ENCODE measurements at regions not wholly inside any gene's neighbourhood (a gene's known extent, or its start where the extent isn't known, plus 50 kb on each side); places are given as distances from the start of the nearest gene placed in this dataset.
"Not testable (repeated sequence)": the region's sequence is repeated elsewhere in the genome, so short reads cannot be mapped to it uniquely, and the experiment has no call there.

DNA sequence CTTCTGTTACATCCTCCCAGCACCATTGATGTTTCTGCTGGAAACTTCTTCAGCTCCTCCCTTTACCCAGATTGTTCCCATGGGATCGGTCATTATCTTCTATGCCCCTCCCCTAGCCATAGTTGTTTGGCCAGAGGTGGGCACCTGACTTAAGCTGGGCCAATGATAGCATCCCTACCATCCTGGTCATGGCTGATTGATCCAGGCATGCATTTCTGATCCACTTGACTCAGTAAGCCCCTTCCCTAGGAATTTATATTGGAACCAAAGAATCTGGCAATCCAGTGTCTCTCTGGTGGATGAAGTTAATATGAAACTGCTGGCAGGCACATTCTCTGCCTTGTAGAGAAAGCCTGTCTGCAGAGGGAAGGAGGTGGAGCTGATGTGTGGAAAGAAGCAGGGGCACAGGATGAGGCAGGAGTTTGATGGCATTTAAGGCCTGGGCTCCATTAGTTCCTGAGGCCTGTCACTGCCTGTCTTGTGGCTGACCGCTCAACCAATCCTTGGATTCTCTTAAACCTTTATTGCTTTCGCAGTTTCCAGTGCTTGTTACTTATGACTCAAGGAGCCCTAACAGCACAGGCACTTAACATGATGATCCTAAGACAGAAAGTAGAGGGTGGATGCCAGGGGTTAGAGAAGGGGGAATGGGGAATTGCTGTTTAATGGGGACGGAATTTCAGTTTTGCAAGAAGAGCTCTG, 152.4 kb downstream of the ABCC12 start:
- no peak for DNase-seq (ENCODE audit: low read depth in 2 of 2)

DNA sequence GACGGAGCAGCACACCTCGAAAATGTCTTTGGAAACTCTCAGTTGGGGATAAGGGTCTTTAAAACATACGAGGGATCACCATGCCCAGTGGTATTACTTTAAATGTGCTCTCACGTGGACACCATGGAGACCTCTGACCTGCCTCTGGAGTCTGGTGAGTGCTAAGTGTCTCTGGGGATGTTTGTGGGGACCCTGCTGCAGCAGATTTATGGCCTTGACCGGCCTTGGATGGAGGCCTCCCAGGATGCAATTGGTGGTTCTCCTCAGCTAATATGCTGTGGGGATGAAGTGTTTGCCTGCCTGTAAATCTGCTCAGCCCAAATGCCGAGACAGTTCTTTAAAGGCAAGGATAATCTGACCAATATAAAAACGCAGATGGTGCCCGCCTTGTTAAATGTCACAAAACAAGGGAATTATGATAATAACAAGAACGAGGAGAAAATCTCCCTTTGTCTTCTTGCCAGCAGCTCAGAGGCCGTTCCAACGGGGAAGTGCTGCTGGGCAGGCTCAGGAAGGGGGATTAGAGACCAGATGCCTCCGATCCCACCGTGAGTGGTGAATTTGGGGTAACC, 154.4 kb downstream of the ABCC12 start:
- no peak for DNase-seq (ENCODE audit: low read depth in 2 of 2)

DNA sequence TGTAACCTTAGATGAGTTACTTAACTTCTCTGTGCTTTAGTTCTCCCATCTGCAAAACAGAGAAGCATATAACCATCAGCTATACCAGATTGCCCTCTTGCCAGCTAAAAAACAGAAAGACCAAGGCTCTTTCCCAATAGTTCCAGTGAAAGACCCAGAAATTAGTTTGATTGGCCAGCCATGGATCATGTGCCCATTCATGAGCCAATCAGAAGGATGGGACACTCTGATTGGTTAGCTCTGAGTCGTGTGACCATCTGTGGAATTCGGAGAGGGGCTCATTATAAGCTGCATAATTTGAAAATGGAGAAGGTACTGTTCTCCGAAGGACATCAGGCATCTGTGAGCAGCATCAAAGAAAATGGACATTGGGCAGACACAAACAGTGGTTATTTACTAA, 155.2 kb downstream of the ABCC12 start:
- DNase-seq (ENCODE audit: low read depth in 2 of 2), result no peak

DNA sequence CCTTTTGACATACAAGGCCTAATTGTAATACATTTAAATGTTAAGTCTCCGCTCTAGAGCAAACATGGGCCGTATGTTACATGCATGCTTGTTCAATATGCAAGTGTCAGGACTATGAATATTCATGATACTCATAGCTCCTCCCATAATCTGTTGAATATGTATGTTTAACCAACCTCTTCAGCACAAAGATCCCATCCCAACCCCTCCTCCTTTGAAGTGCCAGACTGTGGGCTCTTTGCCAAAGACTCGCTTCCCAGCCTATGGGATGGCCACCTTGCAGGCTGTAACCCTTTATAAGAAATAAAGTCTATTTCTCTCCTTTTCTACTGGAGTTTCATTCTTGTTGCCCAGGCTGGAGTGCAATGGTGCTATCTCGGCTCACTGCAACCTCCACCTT, 156.2 kb downstream of the ABCC12 start:
- DNase-seq (ENCODE audit: low read depth in 2 of 2), result no peak

DNA sequence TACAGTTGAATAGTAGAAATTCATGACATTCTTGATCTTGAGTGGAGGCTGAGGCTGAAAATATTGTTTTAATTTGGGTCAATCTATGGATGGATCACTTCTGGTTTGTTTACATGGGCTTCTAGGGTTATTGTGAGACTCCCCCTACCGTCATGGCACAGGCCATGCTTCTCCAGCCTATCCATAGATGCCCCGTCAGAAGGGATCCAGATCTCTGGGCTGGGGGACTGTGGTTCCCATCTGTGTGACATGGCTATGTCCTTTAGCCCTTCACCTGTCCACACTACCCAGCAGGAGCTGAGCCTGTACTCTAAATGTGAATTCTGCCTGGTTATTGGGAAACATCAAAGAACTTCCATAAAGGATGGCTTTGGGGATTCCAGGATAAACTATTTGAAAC, 160.4 kb downstream of the ABCC12 start:
- no peak for DNase-seq (ENCODE audit: low read depth in 2 of 2)

DNA sequence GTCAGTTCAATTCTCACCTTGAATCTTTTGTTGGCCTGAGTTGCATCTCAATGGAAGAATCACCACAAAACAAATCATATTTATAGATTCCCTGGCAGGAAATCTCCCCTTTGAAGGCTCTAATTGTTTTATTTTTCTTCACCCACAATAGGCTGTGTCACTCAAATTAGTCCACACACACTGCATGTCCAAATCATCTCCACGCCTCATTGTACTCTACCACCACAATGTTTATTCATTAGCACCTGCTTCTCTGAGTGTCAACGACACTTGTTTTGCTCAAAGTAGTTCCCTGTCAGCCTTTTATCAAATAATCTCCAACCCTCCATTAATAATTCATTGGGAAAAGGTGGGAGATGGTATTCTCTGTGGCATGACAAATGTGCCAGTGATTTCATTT, 164.3 kb downstream of the ABCC12 start:
- DNase-seq (ENCODE audit: low read depth in 2 of 2), result no peak

DNA sequence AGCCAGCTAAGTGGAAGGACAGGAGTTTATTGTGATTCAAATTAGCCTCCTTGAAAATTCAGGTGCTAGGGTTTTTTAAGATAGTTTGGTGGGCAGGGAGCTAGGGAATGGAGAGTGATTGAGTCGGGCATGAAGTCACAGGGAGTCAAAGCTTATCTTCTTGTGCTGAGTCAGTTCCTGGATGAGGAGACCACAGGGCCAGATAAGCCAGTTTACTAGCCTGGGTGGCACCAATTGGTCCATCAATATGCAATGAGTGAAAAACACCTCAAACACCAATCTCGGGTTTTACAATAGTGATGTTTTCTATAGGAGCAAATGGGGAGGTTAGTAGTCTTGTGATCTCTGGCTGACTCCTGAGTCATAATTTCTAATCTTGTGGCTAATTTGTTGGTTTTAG, 165.1 kb downstream of the ABCC12 start:
- no peak for DNase-seq (ENCODE audit: low read depth in 2 of 2)

DNA sequence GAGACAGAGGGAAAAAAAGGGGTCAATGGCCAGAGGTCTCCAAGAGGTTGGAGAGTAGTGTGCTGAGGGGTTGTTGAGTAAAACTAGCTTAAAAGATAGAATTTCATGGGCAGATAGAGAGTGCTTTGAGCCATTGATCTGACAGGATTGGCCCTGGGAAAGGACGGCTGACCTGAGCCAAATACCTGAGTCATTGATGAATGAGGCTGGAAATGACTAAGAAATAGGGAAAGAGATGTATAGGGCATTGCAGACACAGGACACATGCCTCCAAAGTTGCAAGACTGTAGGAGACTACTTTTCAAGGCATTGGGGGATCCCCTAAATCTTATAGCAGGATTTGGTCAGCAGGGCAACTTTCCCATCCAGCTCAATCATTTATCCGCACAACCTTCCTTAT, 168.7 kb downstream of the ABCC12 start:
- DNase-seq (ENCODE audit: low read depth in 2 of 2), result no peak

DNA sequence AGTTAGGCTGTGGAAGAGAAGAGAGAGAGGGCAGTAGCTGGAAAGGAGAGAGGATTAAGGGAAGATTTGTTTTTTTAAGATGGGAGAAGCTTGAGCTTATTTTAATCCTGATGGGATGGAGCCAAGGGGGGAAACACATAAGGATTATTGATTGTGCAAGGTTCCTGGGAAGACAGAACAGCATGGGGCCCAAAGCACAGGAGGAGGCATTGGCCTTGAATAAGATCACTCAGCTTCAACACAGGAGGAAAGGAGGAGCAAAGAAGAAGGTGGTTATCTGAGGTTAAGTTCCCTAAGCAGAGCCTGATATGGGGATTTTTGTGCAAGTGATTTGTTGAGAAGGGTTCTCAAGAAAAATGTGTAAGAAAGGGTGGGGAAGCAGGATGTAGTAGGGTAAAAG, 169.8 kb downstream of the ABCC12 start:
- no peak for DNase-seq (ENCODE audit: low read depth in 2 of 2)

DNA sequence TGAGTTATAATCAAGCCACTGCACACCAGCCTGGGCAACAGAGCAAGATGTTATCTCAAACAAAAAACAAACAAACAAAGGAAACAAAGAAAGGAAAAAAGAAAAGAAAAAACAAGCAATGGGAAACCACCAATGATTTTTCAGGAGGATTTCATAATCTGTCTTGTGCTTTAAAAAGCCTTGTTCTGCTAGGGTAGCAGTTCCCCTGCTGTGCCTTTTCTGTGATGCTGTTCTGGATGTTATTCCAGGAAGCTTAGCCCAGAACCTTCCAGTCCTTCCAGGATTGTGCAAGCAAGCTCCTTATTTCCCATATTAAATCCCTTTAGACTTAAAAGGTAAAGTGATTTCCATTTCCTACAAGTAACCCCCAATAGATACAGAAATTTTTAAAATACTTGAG, 171.1 kb downstream of the ABCC12 start:
- DNase-seq (ENCODE audit: low read depth in 2 of 2), result no peak

DNA sequence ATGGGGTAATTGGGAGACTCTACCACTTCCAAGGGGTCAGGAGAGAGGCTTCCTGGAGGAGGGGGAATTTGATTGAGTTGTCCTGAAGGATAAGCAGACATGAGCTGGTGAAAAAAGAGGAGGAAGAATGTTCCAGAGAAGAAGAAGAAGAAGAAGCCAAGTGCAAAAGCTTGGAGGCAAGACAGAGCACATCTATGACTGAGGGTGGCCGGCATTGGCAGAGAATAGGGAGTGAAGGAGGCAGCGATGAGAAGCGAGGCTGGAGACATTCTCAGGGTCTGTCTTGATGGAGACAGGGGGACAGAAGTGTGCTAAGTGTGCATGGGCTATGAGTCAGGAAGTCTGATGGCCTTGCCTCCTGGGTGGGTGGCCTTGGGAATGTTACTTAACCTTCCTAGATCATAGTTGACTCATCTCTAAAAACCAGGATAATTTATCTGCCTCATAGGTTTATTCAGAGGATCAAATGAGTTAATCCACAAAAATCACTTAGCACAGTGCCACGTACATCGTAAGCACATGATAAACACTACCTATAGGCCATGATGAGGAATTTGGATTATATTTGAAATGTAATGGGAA, 171.7 kb downstream of the ABCC12 start:
- no peak for DNase-seq (ENCODE audit: low read depth in 2 of 2)

DNA sequence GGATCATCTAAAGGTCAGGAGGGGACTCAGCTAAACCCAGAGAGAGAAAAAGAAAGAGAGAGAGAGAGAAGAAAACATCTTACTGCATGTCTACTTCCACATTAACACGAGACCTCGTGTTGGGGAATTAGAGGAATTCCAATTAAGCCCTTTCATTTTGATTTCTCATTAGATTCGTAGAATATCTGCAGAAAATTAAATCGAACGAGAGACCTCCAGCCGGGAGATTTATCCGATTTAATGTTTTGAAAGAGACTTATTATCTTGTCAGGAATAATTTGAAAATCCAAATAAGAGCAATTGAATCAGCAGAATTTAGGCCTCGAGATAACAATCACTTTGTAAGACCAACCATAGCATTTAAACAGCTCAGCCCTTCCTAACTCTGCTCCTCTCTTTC, 175.6 kb downstream of the ABCC12 start:
- no peak for DNase-seq (ENCODE audit: low read depth in 2 of 2)

DNA sequence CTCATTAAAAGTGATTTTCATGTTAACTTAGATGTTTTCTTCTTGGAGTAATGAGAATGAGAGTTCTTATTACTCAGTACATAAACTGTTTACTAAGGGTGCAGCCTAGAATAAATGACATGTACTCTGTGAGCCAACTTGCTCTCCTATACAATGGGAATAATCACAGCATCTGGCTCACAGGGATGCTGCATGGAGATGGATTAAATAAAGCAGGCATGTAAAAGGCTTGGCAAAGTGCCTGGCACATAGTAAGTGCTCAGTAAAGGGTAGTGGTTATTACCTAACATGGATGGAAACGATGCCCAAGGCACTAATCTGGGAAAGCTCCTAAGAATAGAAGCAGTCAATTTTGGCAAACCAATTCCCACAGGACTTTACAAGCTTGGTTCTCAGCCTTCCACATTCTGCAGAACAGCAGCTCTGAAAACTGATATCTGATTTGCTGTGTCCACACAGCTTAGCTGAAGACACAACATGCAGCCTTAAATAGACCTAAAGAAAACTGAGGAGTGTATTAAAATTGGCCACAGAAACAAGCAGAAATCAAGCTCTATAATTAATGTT, 176.1 kb downstream of the ABCC12 start:
- no peak for DNase-seq (ENCODE audit: low read depth in 2 of 2)

DNA sequence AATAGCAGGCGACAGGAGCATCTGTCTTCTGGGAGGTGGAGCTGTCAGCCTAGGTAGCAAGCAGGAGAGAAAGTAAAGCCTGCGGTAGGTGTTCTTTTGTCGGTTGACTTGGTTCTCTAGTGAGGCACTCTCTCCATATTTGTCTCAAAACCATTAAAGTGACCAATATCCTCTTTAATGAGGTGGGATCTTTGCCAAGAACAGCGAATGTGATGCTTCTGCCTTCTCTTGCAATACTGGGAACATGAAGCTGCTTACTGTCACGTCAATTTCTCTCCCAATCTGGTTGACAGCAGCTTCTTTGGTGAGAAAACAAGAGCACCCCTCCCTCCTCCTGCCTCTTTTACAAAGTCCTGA, 176.7 kb downstream of the ABCC12 start:
- DNase-seq (ENCODE audit: low read depth in 2 of 2), result no peak

DNA sequence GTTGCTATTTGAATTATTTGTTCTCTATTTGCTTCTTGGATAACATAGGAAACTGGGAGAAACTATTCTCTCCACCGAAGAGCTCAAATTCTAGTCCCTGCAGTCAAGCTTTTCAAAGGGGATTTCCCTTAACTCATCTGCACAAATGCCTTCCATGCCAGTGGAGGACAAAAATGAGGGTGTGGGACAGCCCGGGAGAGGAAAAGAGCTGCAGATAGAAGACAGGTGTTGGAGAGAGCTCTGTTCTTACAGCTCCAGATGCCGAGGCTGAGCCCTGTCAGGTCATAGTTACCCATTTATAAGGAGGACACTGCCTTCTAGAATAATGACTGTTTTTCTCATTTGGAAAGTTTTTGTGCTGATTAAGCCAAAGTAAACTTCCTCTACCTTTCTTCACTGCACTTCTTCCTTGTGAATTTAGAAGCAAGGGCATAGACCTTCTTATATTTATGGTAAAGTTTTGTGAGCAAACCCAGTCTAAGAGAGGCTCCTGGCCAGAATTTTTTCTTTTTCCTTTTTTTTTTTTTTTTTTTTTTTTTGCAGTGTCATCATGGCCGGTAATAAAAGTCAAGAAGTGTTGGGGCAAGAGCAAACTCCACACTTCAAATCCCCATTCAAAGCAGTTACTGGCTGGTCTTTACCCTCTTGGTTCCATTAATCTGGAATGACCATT, 177.2 kb downstream of the ABCC12 start:
- no peak for DNase-seq (ENCODE audit: low read depth in 2 of 2)

DNA sequence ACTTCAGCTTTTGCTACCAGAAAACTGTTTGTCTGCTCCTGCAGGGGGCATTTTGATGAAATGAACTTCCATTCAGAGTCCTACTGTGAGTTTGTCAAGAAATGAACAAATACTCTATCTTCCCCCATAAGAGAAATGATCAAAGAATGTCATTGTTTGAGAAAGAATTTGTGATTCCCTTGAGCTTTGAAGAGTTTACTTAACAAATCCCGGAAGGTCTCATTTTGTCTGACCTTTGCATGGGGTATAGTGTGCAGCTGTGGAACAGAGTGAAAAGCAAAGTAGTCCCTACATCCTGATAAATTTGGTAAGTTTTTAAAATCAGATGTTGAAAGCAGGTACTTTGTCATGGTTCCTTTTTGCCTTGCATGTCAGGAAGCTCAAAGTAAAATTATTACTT, 178.0 kb downstream of the ABCC12 start:
- DNase-seq (ENCODE audit: low read depth in 2 of 2), result no peak

DNA sequence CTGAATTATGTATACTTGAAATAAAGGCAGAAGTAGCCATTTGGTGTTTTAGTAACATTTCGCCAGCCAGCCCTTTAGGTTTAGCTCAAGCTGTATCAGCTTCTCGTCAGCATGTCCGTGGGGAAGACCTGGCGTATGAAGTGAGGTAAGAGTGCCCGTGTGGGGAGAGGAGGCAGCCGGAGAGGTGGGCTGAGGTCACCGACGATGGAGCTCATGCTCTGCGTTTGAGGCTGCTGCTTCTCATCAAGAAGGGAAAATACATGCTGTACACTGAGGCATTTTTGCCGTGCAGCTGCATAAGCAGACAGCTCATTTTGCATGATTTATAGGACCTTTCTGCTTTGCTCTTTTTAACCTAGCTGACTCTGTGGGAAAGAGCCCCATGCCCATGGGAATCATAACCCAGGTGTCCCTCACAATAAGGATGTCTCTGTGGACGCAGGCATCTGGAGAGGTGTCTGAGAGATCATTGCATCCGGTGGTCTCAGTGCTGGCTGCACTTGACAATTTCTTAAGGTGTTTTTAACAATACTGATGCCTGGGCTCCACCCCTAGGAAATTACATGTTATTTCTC, 179.1 kb downstream of the ABCC12 start:
- no peak for DNase-seq (ENCODE audit: low read depth in 2 of 2)

DNA sequence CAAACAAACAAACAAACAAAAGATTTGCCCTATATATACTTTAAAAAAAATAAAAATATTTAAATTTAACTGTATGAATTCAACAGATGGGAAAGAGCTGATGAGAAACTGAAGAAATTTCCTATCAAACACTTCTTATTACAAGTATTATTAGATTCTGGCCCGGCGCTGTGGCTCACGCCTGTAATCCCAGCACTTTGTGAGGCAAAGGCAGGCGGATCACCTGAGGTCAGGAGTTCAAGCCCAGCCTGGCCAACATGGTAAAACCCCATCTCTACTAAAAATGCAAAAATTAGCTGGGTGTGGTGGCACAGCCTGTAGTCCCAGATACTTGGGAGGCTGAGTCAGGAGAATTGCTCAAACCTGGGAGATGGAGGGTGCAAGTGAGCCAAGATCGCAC, 180.8 kb downstream of the ABCC12 start:
- DNase-seq (ENCODE audit: low read depth in 2 of 2), result not testable (repeated sequence)

DNA sequence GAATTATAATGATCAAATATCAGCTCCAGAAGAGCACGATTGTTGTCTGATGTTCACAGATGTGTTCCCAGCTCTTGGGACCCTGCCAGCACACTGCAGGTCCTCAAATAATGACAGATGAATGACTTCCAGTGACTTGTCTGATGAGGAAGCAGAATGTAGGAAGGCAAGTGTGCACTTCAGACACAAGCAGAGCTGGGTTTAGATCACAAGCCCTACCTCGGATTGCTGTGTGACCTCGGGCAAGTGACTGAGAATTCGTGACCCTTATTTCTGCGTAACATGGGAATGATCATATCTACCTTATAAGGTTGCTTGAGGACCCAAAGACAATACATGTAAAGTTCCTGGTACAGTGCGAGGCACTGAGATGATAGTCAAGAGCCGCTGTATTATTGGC, 182.2 kb downstream of the ABCC12 start:
- no peak for DNase-seq (ENCODE audit: low read depth in 2 of 2)

DNA sequence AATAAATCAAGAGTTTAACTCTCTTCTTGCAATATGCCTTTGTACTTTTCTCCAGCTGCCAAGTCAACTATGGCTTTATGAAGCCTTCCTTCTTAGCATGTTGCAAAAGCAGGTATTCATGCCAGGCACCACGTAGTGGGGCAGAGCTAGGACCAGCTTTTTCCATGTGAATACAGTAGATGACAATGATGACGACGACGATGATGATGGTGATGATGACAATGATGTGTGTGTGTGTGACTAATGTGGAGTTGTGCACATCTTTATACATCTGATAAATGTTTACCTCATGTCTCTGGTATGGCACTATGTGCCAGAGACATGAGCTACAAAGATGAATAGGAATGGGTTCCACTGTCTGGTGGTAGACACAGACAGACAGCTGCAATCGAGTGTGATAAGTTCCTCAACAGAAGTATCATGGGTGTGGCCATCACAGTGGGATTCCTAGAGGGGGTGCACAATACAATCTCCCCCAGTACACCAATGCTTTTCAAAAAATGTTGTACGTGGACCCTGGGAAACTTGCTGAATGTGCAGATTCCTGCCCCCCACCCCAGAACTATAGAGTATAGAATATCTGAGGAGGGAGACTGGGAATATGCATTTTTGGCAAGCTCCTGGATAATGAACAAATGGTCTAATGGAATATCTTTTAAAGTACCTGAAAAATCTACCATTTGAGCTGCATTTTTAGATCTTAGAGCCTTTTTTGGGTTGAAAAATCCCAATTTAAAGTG, 183.4 kb downstream of the ABCC12 start:
- no peak for DNase-seq (ENCODE audit: low read depth in 2 of 2)

DNA sequence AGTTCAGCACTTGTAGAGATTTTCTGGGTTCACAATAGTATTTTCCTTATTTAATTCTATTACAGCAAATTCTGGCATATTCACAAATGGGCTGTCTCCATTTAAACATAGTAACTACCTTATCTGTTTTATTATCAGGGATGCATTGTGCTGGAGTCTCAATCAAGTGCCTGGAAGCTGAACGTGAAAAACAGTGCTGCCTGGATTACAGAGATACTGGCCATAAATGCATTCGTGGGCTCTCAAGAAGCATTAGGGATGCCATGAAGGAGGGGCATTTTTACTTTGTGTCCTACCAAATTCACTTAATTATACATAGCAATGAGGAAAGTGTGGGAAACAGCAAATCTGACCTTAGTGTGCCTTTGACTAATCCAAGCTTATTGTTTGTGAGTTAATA, 184.6 kb downstream of the ABCC12 start:
- no peak for DNase-seq (ENCODE audit: low read depth in 2 of 2)
